ENCODE measurements at regions not wholly inside any gene's neighbourhood (a gene's known extent, or its start where the extent isn't known, plus 50 kb on each side); places are given as distances from the start of the nearest gene placed in this dataset.

DNA sequence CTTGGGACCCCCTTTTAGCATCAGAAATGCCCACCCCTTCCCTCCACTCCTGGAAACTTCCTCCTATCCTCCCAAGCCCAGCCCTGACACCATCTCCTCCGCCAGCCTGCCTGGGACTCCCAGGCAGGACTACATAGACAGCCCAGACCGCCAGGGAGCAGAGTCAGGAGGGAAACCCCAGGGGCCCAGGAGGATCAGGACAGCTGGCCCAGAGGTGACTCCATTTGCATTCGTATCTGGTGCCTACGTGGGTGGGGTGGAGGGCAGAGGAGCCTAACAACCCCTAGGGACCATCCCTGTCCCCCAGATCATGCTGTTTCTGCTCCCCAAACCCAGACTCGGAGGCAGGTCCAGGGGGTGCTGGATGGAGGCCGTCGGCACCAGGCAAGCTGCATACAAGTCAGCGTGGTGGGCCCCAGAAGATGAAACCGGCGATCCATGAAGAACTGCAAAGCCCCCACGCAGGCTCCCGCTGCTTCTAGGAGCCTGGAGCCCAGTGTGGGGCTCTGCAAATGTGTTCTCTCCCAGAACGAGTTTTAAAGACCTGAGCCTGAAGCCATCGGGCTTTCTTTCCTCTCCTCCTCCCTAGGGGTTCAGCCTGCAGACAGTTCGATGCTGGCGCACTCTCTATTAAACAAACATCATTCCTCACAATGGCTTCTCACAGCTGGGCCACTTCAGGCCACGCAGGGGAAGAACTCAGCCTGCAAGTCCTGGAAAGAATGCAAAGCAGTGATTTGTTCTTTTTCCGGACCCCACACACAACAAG lies 1506.8 kb downstream of the BRD1 start:
- Histone ChIP-seq H3K27ac (no peak overlapping the region), H3K27me3 (replicated peaks; ENCODE audit: insufficient read depth) (no peaks in the 10 kb centered on the region), H3K36me3 (no peaks in the 10 kb centered on the region), H3K4me1 (ENCODE audit: control insufficient read depth in 1 of 2, low read depth in 2 of 2) (no peaks in the 10 kb centered on the region), H3K4me3 (no peak overlapping the region), H3K9me3 (no peaks in the 10 kb centered on the region)
- TF ChIP-seq, protein P1, sequence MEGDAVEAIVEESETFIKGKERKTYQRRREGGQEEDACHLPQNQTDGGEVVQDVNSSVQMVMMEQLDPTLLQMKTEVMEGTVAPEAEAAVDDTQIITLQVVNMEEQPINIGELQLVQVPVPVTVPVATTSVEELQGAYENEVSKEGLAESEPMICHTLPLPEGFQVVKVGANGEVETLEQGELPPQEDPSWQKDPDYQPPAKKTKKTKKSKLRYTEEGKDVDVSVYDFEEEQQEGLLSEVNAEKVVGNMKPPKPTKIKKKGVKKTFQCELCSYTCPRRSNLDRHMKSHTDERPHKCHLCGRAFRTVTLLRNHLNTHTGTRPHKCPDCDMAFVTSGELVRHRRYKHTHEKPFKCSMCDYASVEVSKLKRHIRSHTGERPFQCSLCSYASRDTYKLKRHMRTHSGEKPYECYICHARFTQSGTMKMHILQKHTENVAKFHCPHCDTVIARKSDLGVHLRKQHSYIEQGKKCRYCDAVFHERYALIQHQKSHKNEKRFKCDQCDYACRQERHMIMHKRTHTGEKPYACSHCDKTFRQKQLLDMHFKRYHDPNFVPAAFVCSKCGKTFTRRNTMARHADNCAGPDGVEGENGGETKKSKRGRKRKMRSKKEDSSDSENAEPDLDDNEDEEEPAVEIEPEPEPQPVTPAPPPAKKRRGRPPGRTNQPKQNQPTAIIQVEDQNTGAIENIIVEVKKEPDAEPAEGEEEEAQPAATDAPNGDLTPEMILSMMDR (IDR thresholded peaks at IDR 0.05) = no peak
- DNase-seq (ENCODE audit: low spot score) (no peak), ATAC-seq (ENCODE audit: insufficient number of reproducible peaks, low FRiP score, low read depth) (no peak)

DNA sequence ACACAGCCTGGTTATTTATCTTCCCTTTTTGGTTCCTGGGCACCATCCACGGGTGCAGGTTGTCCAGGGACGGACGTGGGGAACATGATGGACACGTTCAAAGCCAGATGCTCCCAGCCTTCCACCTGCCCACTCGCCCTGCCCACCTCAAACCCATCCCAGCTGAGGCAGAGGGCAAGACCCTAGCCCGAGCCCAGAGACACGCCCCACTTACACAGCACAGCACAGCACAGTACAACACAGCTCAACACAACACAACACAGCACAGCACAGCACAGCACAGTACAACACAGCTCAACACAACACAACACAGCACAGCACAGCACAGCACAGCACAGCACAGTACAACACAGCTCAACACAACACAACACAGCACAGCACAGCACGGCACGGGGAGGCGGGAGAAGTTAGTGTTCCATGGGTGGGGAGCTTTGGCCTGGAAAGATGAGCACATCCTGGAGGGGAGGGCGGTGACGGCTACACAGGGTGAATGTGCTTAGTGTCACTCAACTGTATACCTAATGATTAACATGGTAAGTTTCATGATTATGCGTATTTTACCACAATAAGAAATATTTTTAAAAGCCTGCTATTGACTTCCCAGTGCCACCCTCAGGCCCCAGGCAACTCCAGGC lies 1507.5 kb downstream of the BRD1 start:
- Histone ChIP-seq H3K36me3 (no peaks in the 10 kb centered on the region), H3K27ac (no peak overlapping the region), H3K9me3 (no peaks in the 10 kb centered on the region), H3K4me3 (no peak overlapping the region), H3K27me3 (replicated peaks; ENCODE audit: insufficient read depth) (no peaks in the 10 kb centered on the region), H3K4me1 (ENCODE audit: control insufficient read depth in 1 of 2, low read depth in 2 of 2) (no peaks in the 10 kb centered on the region)
- DNase-seq (ENCODE audit: low spot score) = no peak
- ATAC-seq (ENCODE audit: insufficient number of reproducible peaks, low FRiP score, low read depth) = no peak
- TF ChIP-seq, protein P1 (IDR thresholded peaks at IDR 0.05) = no peak

- TF ChIP-seq, protein P1 (IDR thresholded peaks at IDR 0.05) = no peak
- Histone ChIP-seq H3K4me1 (ENCODE audit: control insufficient read depth in 1 of 2, low read depth in 2 of 2) (no peaks in the 10 kb centered on the region), H3K4me3 (no peak overlapping the region), H3K27me3 (replicated peaks; ENCODE audit: insufficient read depth) (no peaks in the 10 kb centered on the region), H3K9me3 (no peaks in the 10 kb centered on the region), H3K36me3 (no peaks in the 10 kb centered on the region), H3K27ac (no peak overlapping the region)
- DNase-seq (ENCODE audit: low spot score) (no peak), ATAC-seq (ENCODE audit: insufficient number of reproducible peaks, low FRiP score, low read depth) (no peak)
Observed at GRCh38 chr22:48319321-48320047, 1508.2 kb downstream of the BRD1 start.

DNA sequence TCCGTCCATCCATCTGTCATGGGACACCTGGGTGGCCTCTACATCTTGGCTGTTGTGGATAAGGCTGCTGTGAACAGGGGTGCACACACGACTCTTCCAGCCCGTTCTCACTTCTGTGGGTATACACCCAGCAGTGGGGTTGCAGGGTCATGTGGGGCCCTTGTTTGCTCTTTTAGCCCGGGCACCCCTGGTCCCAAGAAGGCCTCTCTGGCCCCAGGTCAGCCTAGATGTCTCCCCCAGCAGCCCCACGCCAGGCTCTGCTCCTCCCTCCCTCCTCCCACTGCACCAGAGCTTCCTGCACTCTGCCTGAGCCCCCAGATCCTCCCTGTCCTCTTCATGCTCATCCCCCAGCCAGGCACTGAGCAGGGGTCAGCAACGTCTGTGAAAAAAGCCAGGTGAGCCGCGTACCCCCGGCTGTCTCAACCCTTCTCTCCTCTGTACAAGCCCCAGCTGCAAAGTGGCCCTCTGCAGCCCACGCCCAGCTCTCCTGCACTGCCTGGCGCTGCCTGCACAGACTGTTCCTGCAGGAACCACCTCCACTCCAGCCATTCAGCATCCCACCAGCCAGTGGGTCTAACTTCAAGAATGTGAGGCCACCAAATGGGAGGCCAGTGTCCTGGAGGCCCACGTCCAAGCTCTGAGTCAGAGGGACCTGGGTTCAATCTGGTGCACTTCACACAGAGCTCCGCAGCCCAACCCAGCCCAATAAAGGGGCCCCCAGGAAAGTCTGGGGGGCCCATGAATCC lies 1508.9 kb downstream of the BRD1 start:
- ATAC-seq (ENCODE audit: insufficient number of reproducible peaks, low FRiP score, low read depth) (no peak), DNase-seq (ENCODE audit: low spot score) (no peak)
- Histone ChIP-seq H3K27ac (no peak overlapping the region), H3K4me1 (ENCODE audit: control insufficient read depth in 1 of 2, low read depth in 2 of 2) (no peaks in the 10 kb centered on the region), H3K36me3 (no peaks in the 10 kb centered on the region), H3K27me3 (replicated peaks; ENCODE audit: insufficient read depth) (no peaks in the 10 kb centered on the region), H3K9me3 (no peaks in the 10 kb centered on the region), H3K4me3 (no peak overlapping the region)
- TF ChIP-seq, protein P1 (IDR thresholded peaks at IDR 0.05) = no peak
